HCT116 (cell line): ENCODE measurements at regions not wholly inside any gene's neighbourhood (a gene's known extent, or its start where the extent isn't known, plus 50 kb on each side); places are given as distances from the start of the nearest gene placed in this dataset.

Experiments used
- CTCF ChIP-seq, 3 experiments: fragments of 200-600 bp in 1 of 3; sonication (generic) in 1 of 3; IDR thresholded peaks in 2 of 3; conservative IDR thresholded peaks in 1 of 3; 2 replicates each; pipeline ENCODE4 v1.5.1; 2012 to 2017; ENCODE audit warnings: low read depth in 2 of 3, low read length in 2 of 3, antibody characterized with exemption in 1 of 3, borderline replicate concordance in 1 of 3, control low read depth in 1 of 3, mild to moderate bottlenecking in 1 of 3, mixed read lengths in 1 of 3, mixed run types in 1 of 3, moderate library complexity in 1 of 3; ENCODE audit not compliant: insufficient read depth in 1 of 3
- EZH2 ChIP-seq: fragments of 200-600 bp; sonication (generic); IDR thresholded peaks from 2 replicates; pipeline ENCODE4 v1.6.1; 2017; ENCODE audit warnings: antibody characterized with exemption, mixed run types
- POLR2AphosphoS5 ChIP-seq: IDR thresholded peaks from 2 replicates; pipeline ENCODE4 v1.6.1; 2011; ENCODE audit warnings: mild to moderate bottlenecking, low read depth, low read length, moderate library complexity
- SP1 ChIP-seq: IDR thresholded peaks from 2 replicates; pipeline ENCODE4 v1.6.1; 2012; ENCODE audit warnings: low read depth

GRCh38 chr1:244138399-244138798, 87.3 kb downstream of the ZBTB18 start:
- TF ChIP-seq EZH2: no peak
- no peak for TF ChIP-seq POLR2AphosphoS5
- TF ChIP-seq CTCF (IDR thresholded peaks at IDR 0.05 in 2 of 3, conservative IDR thresholded peaks at IDR 0.05 in 1 of 3; ENCODE audit: borderline replicate concordance in 1 of 3, insufficient read depth in 1 of 3, low read depth in 2 of 3, low read length in 2 of 3): no peak
- TF ChIP-seq SP1: no peak
